NB4 (cell line): ENCODE measurements at regions not wholly inside any gene's neighbourhood (a gene's known extent, or its start where the extent isn't known, plus 50 kb on each side); places are given as distances from the start of the nearest gene placed in this dataset.

ENCODE experiments used
- DNase-seq: peaks from one replicate; pipeline ENCODE4 v3.0.0; 2010; ENCODE audit warnings: low read depth
- H3K4me3 ChIP-seq: one replicate; pipeline ENCODE4 v1.5.1; 2011; ENCODE audit warnings: mild to moderate bottlenecking, low read depth, low read length, moderate library complexity
- MYC ChIP-seq: IDR thresholded peaks from 2 replicates; pipeline ENCODE4 v1.6.1; 2011; ENCODE audit warnings: low read depth, low read length
- POLR2A ChIP-seq: IDR thresholded peaks from 2 replicates; pipeline ENCODE4 v1.6.1; 2011; ENCODE audit warnings: mild to moderate bottlenecking; ENCODE audit not compliant: insufficient read length; ENCODE audit errors: extremely low read depth
- TF ChIP-seq, protein P1 (sequence below): IDR thresholded peaks from one replicate; pipeline ENCODE4 v1.5.1; 2012; ENCODE audit warnings: low read depth, low read length
- TF ChIP-seq, protein P2 (sequence below): IDR thresholded peaks from 2 replicates; pipeline ENCODE4 v1.6.1; 2011; ENCODE audit warnings: low read depth, low read length

DNA sequence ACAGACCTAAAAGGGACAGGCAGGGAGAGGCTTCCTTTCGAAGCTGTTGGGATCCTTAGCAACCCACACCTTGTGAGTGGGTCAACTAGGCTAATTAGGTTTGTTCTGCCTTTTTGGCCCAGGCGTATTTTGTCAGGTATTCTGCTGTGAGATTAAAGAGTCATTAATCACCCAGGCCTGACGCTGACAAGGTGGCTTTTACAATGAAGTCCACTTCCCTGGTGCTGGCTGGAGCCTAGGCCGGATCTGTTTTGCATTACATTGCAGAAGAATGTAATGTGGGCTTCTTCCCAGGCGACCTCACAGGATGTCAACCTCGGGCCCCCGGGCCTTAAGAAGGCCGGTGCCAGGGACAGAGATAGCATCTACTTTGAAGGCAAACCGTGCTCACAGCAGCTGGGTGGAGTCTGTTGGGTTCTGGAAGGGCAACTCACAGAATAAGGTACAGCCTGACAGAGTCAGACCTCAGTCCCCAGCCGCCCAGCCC lies 76.9 kb downstream of the HES1 start:
- no peak for DNase-seq
- no peak for TF ChIP-seq MYC
- TF ChIP-seq, protein P1, sequence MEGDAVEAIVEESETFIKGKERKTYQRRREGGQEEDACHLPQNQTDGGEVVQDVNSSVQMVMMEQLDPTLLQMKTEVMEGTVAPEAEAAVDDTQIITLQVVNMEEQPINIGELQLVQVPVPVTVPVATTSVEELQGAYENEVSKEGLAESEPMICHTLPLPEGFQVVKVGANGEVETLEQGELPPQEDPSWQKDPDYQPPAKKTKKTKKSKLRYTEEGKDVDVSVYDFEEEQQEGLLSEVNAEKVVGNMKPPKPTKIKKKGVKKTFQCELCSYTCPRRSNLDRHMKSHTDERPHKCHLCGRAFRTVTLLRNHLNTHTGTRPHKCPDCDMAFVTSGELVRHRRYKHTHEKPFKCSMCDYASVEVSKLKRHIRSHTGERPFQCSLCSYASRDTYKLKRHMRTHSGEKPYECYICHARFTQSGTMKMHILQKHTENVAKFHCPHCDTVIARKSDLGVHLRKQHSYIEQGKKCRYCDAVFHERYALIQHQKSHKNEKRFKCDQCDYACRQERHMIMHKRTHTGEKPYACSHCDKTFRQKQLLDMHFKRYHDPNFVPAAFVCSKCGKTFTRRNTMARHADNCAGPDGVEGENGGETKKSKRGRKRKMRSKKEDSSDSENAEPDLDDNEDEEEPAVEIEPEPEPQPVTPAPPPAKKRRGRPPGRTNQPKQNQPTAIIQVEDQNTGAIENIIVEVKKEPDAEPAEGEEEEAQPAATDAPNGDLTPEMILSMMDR, result no peak
- TF ChIP-seq, protein P2, sequence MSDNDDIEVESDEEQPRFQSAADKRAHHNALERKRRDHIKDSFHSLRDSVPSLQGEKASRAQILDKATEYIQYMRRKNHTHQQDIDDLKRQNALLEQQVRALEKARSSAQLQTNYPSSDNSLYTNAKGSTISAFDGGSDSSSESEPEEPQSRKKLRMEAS, result no peak
- TF ChIP-seq POLR2A, result no peak
- H3K4me3 ChIP-seq, result no peak overlapping the region

- TF ChIP-seq, protein P1, result no peak
- TF ChIP-seq POLR2A, result no peak
- no peak for TF ChIP-seq MYC
- TF ChIP-seq, protein P2, result no peak
- DNase-seq, result no peak
- no peak overlapping the region for H3K4me3 ChIP-seq
These were observed 79.4 kb downstream of the HES1 start for GRCh38 chr3:194215392-194215791.

- TF ChIP-seq, protein P1, result no peak
- DNase-seq, result no peak
- H3K4me3 ChIP-seq, result no peak overlapping the region
These were observed 82.9 kb downstream of the HES1 start for GRCh38 chr3:194218646-194219453.

DNA sequence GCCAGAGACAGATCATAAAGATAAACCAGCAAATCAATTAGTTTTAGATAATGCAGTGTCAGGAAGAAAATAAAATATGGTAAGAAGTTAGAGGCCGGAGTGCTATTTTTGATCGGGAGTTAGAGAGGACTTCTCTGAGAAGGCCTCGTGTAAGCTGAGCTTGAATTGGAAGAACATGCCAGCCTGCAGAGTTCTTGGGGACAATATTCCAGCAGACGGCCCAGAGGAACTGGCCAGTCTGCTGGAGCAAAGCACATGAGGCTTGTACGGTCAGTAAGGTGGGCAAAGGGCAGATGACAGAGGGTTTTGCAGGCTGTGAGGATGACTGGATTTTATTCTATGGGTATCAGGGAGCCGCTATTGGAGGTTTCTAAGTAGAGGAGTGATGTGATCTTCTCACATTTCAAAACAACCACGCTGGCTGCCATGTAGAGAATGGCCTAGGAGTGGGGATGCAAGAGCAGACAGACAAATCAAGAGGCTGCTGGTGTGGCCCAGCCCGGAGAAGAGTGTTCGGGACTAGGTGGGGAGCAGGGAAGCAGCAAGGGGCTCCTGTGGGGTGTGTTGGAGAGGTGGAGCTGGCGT lies 84.0 kb downstream of the HES1 start:
- TF ChIP-seq MYC (no peak), POLR2A (no peak)
- TF ChIP-seq, protein P1, result no peak
- TF ChIP-seq, protein P2, result no peak
- no peak overlapping the region for H3K4me3 ChIP-seq
- DNase-seq, result no peak

DNA sequence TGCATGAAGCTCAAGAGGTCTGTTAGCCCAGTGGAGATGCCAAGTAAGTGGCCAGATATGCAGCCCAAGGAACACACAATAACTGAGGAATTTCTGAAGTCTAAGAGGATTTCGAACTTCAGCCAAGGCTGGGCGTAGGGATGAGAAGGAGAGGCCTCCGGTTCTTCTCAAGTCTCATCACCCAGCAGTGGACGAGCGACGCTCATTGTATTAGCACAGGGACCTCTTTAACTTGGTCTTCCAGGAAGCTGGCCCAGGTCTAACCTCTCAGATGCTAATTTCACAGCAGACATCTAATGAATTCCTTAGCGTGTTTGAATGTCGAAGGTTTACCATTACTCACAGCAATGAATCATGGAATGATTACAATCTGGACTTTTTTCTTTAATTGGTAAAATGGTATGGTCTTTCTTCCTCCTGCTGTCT lies 85.0 kb downstream of the HES1 start:
- H3K4me3 ChIP-seq, result no peak overlapping the region
- TF ChIP-seq MYC (no peak), POLR2A (no peak)
- TF ChIP-seq, protein P1, result no peak
- TF ChIP-seq, protein P2, result no peak
- no peak for DNase-seq
